GM13976 (cell line): ENCODE measurements at regions not wholly inside any gene's neighbourhood (a gene's known extent, or its start where the extent isn't known, plus 50 kb on each side); places are given as distances from the start of the nearest gene placed in this dataset.
"Not testable (repeated sequence)": the region's sequence is repeated elsewhere in the genome, so short reads cannot be mapped to it uniquely, and the experiment has no call there.

Experiments used
- DNase-seq: peaks from one replicate; pipeline ENCODE4 v3.0.0; 2012; ENCODE audit warnings: low spot score
- in situ Hi-C: fragments of 300-500 bp; cut with MboI; formaldehyde crosslinking; loops from one replicate; pipeline ENCODE4 v1.12.0; 2022; ENCODE audit warnings: low sequenced_read_pairs, mixed read lengths, inconsistent platforms; ENCODE audit not compliant: unreplicated experiment
- TF ChIP-seq, protein P1 (sequence below): IDR thresholded peaks from 2 replicates; pipeline ENCODE4 v1.5.1; 2012; ENCODE audit warnings: borderline replicate concordance, mild to moderate bottlenecking; ENCODE audit not compliant: insufficient read depth; ENCODE audit errors: extremely low read depth, missing control alignments, control extremely low read depth

DNA sequence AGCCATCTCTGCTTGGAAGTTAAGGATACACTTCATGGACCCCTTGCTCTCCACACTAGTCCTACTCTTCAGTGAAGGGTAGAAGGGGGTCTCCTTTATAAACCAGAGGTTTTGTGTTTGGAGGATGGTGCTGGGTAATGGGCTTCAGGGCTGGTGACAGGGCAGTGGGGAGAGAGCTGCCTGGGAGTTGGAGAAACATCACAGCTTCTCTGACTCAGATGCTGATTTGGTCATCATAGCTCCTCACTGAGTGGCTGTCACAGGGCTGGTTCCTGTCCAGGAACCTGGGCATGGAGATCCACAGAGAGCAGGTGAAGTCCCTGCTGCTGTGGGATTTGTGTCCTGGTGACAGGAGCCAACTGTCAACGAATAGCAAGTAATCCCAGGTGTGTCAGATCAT is 333.9 kb upstream of the ATP10A start:
- in situ Hi-C loops = no loop called here
- TF ChIP-seq, protein P1, sequence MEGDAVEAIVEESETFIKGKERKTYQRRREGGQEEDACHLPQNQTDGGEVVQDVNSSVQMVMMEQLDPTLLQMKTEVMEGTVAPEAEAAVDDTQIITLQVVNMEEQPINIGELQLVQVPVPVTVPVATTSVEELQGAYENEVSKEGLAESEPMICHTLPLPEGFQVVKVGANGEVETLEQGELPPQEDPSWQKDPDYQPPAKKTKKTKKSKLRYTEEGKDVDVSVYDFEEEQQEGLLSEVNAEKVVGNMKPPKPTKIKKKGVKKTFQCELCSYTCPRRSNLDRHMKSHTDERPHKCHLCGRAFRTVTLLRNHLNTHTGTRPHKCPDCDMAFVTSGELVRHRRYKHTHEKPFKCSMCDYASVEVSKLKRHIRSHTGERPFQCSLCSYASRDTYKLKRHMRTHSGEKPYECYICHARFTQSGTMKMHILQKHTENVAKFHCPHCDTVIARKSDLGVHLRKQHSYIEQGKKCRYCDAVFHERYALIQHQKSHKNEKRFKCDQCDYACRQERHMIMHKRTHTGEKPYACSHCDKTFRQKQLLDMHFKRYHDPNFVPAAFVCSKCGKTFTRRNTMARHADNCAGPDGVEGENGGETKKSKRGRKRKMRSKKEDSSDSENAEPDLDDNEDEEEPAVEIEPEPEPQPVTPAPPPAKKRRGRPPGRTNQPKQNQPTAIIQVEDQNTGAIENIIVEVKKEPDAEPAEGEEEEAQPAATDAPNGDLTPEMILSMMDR = no peak
- no peak for DNase-seq

DNA sequence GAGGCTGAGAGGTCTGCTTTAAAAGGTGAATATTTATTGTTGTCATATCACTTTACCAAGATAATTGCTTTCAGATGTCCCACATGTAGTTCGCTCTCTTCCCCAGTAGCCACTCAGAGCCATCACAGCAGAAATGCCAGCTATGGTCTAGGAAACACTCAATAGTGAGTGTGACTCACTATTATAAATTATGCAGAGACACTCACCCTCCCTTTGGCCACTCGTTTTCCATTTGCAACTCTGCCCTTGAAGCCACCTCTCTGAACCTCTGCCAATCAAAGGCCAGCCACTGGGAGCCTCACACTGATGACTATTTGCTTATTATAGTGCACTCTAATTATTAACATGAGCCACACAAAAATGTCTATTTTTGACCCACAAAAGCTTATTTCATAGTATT is 328.1 kb upstream of the ATP10A start:
- no peak for DNase-seq
- in situ Hi-C loops = no loop called here
- TF ChIP-seq, protein P1 = no peak

DNA sequence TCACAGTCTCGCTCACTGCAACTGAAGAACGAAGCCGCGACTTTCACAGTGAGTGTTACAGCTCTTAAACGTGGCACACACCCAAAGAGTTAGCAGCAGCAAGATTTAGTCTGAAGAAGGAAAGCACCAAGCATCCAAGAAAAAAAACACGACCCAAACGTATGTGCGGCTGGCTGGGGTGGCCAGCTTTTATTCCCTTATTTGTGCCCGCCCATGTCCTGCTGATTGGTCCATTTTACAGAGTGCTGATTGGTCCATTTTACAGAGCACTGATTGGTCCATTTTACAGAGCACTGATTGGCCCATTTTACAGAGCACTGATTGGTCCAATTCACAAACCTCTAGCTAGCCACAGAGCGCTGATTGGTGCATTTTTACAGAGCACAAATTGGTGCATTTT is 323.0 kb upstream of the ATP10A start:
- in situ Hi-C loops, DNase-seq: not testable (repeated sequence)

DNA sequence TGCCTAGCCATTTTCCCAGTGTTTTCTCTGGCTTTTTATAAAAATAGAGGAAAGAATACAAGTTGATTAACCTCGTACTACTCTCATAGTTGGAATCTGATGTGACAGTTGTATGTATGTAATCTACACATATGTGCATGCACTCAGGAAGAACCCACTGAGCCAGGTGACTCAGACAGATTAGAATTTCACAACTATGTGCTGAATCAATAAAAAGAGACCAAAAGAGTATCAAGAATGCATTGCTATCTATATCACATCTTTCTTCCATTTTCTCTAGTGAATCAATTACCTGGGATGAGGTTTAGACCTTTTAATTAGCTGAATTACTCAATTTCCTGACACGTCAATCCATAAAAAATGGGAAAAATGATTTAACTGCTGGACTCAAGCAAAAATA is 319.3 kb upstream of the ATP10A start:
- TF ChIP-seq, protein P1 = no peak
- in situ Hi-C loops = no loop called here
- DNase-seq = no peak

DNA sequence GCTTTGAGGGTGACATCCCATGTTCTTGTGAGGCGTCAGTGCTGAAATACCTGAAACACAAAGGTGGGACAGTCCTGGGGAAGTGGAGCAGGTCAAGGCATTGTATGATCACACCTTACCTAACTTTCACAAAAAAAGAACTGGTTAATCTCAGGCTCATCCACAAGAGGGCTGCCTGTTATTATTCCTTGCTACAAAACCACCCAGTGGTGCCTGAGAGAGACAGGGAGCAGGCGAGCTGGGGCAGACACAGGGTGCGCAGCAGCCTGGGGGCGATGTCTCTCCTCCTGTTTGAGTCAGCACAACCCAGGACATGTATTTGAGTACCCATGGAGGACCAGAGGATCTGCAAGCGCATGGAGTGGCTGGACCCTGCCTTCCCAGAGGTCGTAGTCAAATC is 316.8 kb upstream of the ATP10A start:
- TF ChIP-seq, protein P1 = no peak
- no peak for DNase-seq
- in situ Hi-C loops = no loop called here

- DNase-seq = no peak
- TF ChIP-seq, protein P1 = no peak
- in situ Hi-C loops = no loop called here
These were observed 315.6 kb upstream of the ATP10A start for GRCh38 chr15:26178640-26179220.

DNA sequence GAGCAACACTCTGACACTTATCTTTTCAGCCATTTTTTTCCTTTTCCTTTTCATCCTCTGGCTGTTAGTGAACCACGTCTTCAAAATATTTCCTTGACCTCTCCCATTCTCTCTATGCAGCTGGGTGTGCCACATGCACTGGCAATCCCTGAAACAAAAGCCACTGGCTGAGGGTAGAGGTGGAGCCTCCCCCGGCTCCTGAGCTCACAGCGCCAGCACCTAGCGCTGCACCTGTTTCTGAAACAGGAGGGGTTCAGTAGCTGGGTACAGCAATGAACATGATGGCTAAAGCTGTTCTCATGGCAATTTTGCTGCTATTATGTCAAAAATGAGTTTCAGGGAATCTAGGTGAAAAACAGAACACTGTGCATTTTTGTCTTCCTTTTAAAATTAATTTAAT is 314.7 kb upstream of the ATP10A start:
- no peak for DNase-seq
- TF ChIP-seq, protein P1 = no peak
- in situ Hi-C loops = no loop called here
